HCT116 (cell line): ENCODE measurements at regions not wholly inside any gene's neighbourhood (a gene's known extent, or its start where the extent isn't known, plus 50 kb on each side); places are given as distances from the start of the nearest gene placed in this dataset.

Experiments used
- ATAC-seq: fragments of 200-7000 bp; cut with Tn5 transposase; 2 replicates; pipeline ENCODE4 v1.9.1; 2020; ENCODE audit warnings: mild to moderate bottlenecking, moderate library complexity
- BruUV-seq: library from RNA; stranded (reverse); fragments of 400-500 nt; replicated peaks from 2 replicates; lab custom pipeline; 2021; lab: Mats Ljungman, UMichigan
- CTCF ChIA-PET: fragments of 300-600 bp; sonication (Branson Sonifier 250); formaldehyde crosslinking; loops from one replicate; lab custom pipeline; 2021; ENCODE audit warnings: antibody characterized with exemption; lab: Charles Lee
- POLR2A ChIA-PET: fragments of 300-600, 350-600 bp; sonication (Branson Sonifier 250); formaldehyde crosslinking; loops from one replicate; lab custom pipeline; 2021; ENCODE audit warnings: antibody characterized with exemption; lab: Charles Lee
- RAD21 ChIA-PET, 2 experiments: fragments of 300-600 bp; sonication (Branson Sonifier 250); formaldehyde crosslinking; loops; one replicate each; lab custom pipeline; 2023; ENCODE audit warnings: low total read pairs in 2 of 2; ENCODE audit not compliant: uncharacterized antibody in 2 of 2, unreplicated experiment in 2 of 2, low non-redundant PET in 1 of 2; lab: Charles Lee
- DNase-seq: peaks from one replicate; pipeline ENCODE4 v3.0.0-alpha.2; 2010; ENCODE audit warnings: low read depth, low spot score
- H2AFZ ChIP-seq: fragments of 200-600 bp; shearing (Covaris generic), sonication (generic); 2 replicates; pipeline ENCODE4 v1.6.1; 2017; ENCODE audit warnings: low read depth, mixed run types, mixed read lengths, antibody characterized with exemption, low read length; ENCODE audit not compliant: poor library complexity, severe bottlenecking
- H3K27ac ChIP-seq: 2 replicates; pipeline ENCODE4 v1.5.1; 2012; ENCODE audit warnings: low read depth, low read length
- H3K27me3 ChIP-seq: fragments of 200-600 bp; sonication (generic); 2 replicates; pipeline ENCODE4 v1.6.1; 2016; ENCODE audit warnings: mixed run types, low read length, mixed read lengths; ENCODE audit not compliant: insufficient read depth
- H3K36me3 ChIP-seq, 2 experiments: fragments of 200-500 bp in 1 of 2; fragments of 200-600 bp in 1 of 2; sonication (Bioruptor generic) in 1 of 2; sonication (generic) in 1 of 2; 2 replicates each; pipeline versions ENCODE4 v1.5.1 to v1.6.1; 2014 to 2016; ENCODE audit warnings: low read length in 2 of 2, inconsistent platforms in 1 of 2, mixed read lengths in 1 of 2, mixed run types in 1 of 2; ENCODE audit not compliant: insufficient read depth in 2 of 2, control insufficient read depth in 1 of 2
- H3K4me1 ChIP-seq, 2 experiments: fragments of 200-600 bp in 1 of 2; sonication (generic) in 1 of 2; 2 replicates each; pipeline versions ENCODE4 v1.5.1 to v1.6.1; 2012 to 2017; ENCODE audit warnings: low read length in 2 of 2, inconsistent platforms in 1 of 2, mild to moderate bottlenecking in 1 of 2, mixed read lengths in 1 of 2, mixed run types in 1 of 2, moderate library complexity in 1 of 2; ENCODE audit not compliant: insufficient read depth in 2 of 2, control insufficient read depth in 1 of 2
- H3K4me2 ChIP-seq: fragments of 200-600 bp; sonication (generic); 2 replicates; pipeline ENCODE4 v1.6.1; 2017; ENCODE audit warnings: mixed run types, low read length, mixed read lengths
- H3K4me3 ChIP-seq, 2 experiments: fragments of 200-600 bp in 1 of 2; sonication (generic) in 1 of 2; replicated peaks in 1 of 2; 2 replicates each; pipeline ENCODE4 v1.5.1; 2011 to 2016; ENCODE audit warnings: low read length in 2 of 2, control low read depth in 1 of 2, low read depth in 1 of 2, mild to moderate bottlenecking in 1 of 2, mixed read lengths in 1 of 2, mixed run types in 1 of 2
- H3K79me2 ChIP-seq: fragments of 200-600 bp; sonication (generic); 2 replicates; pipeline ENCODE4 v1.6.1; 2017; ENCODE audit warnings: mild to moderate bottlenecking, mixed run types, low read length, moderate library complexity, mixed read lengths; ENCODE audit not compliant: insufficient read depth
- H3K9ac ChIP-seq: fragments of 200-600 bp; sonication (generic); 2 replicates; pipeline ENCODE4 v1.6.1; 2016; ENCODE audit warnings: low read length, mixed read lengths
- H3K9me2 ChIP-seq: fragments of 200-600 bp; sonication (generic), shearing (Covaris generic); 2 replicates; pipeline ENCODE4 v1.6.1; 2017; ENCODE audit warnings: mixed run types, mild to moderate bottlenecking, moderate library complexity; ENCODE audit not compliant: insufficient read depth
- H3K9me3 ChIP-seq, 2 experiments: fragments of 200-500 bp in 1 of 2; fragments of 200-600 bp in 1 of 2; sonication (Bioruptor generic) in 1 of 2; sonication (generic) in 1 of 2; 2 replicates each; pipeline ENCODE4 v1.6.1; 2014 to 2017; ENCODE audit warnings: low read length in 2 of 2, mixed read lengths in 2 of 2, inconsistent platforms in 1 of 2, low read depth in 1 of 2, mild to moderate bottlenecking in 1 of 2, mixed run types in 1 of 2, moderate library complexity in 1 of 2; ENCODE audit not compliant: control insufficient read depth in 1 of 2, insufficient read depth in 1 of 2
- H4K20me1 ChIP-seq: fragments of 200-600 bp; sonication (generic), shearing (Covaris generic); 2 replicates; pipeline ENCODE4 v1.6.1; 2017; ENCODE audit warnings: mixed run types, mild to moderate bottlenecking, moderate library complexity; ENCODE audit not compliant: insufficient read depth
- CBX3 ChIP-seq: IDR thresholded peaks from 2 replicates; pipeline ENCODE4 v1.6.1; 2012; ENCODE audit warnings: low read depth
- CEBPB ChIP-seq: IDR thresholded peaks from 2 replicates; pipeline ENCODE4 v1.6.1; 2012; ENCODE audit warnings: low read depth
- EGR1 ChIP-seq: IDR thresholded peaks from 2 replicates; pipeline ENCODE4 v1.6.1; 2012; ENCODE audit warnings: low read depth
- ELF1 ChIP-seq: IDR thresholded peaks from 2 replicates; pipeline ENCODE4 v1.6.1; 2012; ENCODE audit warnings: low read depth, borderline replicate concordance
- JUND ChIP-seq: IDR thresholded peaks from 2 replicates; pipeline ENCODE4 v1.6.1; 2012
- POLR2A ChIP-seq: IDR thresholded peaks from 2 replicates; pipeline ENCODE4 v1.7.0; 2011; ENCODE audit warnings: borderline replicate concordance; ENCODE audit not compliant: insufficient read depth, insufficient read length; ENCODE audit errors: extremely low read depth
- POLR2AphosphoS5 ChIP-seq: IDR thresholded peaks from 2 replicates; pipeline ENCODE4 v1.6.1; 2011; ENCODE audit warnings: mild to moderate bottlenecking, low read depth, low read length, moderate library complexity
- SIN3A ChIP-seq: IDR thresholded peaks from 2 replicates; pipeline ENCODE4 v1.6.1; 2012; ENCODE audit warnings: low read depth
- SP1 ChIP-seq: IDR thresholded peaks from 2 replicates; pipeline ENCODE4 v1.6.1; 2012; ENCODE audit warnings: low read depth
- TCF7L2 ChIP-seq: IDR thresholded peaks from 2 replicates; pipeline ENCODE4 v1.7.0; 2011; ENCODE audit warnings: borderline replicate concordance, inconsistent platforms; ENCODE audit not compliant: insufficient read depth, insufficient read length; ENCODE audit errors: extremely low read depth
- ZNF274 ChIP-seq: fragments of 200-500 bp; sonication (Bioruptor generic); IDR thresholded peaks from 2 replicates; pipeline ENCODE4 v1.6.1; 2014; ENCODE audit warnings: mild to moderate bottlenecking, low read depth, low read length, inconsistent platforms
- intact Hi-C: fragments of 100-400 bp; cut with micrococcal nuclease; formaldehyde crosslinking; loops from 2 replicates; pipeline ENCODE4 v1.10.0; 2022
- TF ChIP-seq, protein P1 (sequence below): IDR thresholded peaks from 2 replicates; pipeline ENCODE4 v1.6.1; 2012
- TF ChIP-seq, protein P2 (sequence below): IDR thresholded peaks from 2 replicates; pipeline ENCODE4 v1.6.1; 2012
- TF ChIP-seq, protein P3 (sequence below): IDR thresholded peaks from 2 replicates; pipeline ENCODE4 v1.6.1; 2012; ENCODE audit warnings: low read depth
- TF ChIP-seq, protein P4 (sequence below): IDR thresholded peaks from 2 replicates; pipeline ENCODE4 v1.6.1; 2011; ENCODE audit warnings: mild to moderate bottlenecking, low read length, moderate library complexity; ENCODE audit not compliant: insufficient replicate concordance; ENCODE audit errors: extremely low read depth

DNA sequence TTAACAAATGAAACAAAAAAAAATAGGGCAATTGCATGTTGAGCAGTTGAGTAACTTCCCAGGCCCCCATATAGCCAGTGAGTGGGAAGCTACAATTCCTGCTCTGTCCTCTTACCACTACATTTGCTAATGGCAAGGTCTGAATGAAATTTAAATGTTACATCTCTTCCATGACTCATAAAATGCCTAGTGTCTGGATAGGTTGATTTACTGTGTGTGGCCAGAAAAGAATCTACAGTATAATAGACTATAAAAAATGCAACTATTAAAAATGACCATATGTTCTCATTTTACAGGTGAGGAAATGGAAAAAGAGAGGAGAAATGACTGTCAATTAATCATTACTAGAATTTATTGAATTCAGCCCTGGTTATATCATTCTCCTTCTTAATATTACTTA is 1199.3 kb downstream of the CDH11 start:
- ATAC-seq (no peak), DNase-seq (no peak)
- Histone ChIP-seq H3K27ac (no peak overlapping the region), H3K9me2 (no peaks in the 10 kb centered on the region), H2AFZ (no peak overlapping the region), H3K4me1 (no peaks in the 10 kb centered on the region), H3K27me3 (no peaks in the 10 kb centered on the region), H3K9ac (no peak overlapping the region), H3K9me3 (peaks cover 3 to 12% of the 10 kb centered on the region in 2 experiments; a peak in 3 of 4 replicates), H3K36me3 (no peaks in the 10 kb centered on the region), H3K4me2 (no peak overlapping the region), H3K79me2 (no peaks in the 10 kb centered on the region), H4K20me1 (no peaks in the 10 kb centered on the region), H3K4me3 (no peak overlapping the region)
- ChIA-PET POLR2A (no interaction called here), RAD21 (no interaction called here), CTCF (no interaction called here)
- BruUV-seq, result no TSS peak
- TF ChIP-seq, protein P1, sequence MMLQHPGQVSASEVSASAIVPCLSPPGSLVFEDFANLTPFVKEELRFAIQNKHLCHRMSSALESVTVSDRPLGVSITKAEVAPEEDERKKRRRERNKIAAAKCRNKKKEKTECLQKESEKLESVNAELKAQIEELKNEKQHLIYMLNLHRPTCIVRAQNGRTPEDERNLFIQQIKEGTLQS, result no peak
- TF ChIP-seq CEBPB (no peak), JUND (no peak), POLR2A (no peak), EGR1 (no peak), ELF1 (no peak), CBX3 (no peak), POLR2AphosphoS5 (no peak), ZNF274 (no peak), SIN3A (no peak), SP1 (no peak), TCF7L2 (no peak)
- TF ChIP-seq, protein P2, sequence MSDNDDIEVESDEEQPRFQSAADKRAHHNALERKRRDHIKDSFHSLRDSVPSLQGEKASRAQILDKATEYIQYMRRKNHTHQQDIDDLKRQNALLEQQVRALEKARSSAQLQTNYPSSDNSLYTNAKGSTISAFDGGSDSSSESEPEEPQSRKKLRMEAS, result no peak
- TF ChIP-seq, protein P3, sequence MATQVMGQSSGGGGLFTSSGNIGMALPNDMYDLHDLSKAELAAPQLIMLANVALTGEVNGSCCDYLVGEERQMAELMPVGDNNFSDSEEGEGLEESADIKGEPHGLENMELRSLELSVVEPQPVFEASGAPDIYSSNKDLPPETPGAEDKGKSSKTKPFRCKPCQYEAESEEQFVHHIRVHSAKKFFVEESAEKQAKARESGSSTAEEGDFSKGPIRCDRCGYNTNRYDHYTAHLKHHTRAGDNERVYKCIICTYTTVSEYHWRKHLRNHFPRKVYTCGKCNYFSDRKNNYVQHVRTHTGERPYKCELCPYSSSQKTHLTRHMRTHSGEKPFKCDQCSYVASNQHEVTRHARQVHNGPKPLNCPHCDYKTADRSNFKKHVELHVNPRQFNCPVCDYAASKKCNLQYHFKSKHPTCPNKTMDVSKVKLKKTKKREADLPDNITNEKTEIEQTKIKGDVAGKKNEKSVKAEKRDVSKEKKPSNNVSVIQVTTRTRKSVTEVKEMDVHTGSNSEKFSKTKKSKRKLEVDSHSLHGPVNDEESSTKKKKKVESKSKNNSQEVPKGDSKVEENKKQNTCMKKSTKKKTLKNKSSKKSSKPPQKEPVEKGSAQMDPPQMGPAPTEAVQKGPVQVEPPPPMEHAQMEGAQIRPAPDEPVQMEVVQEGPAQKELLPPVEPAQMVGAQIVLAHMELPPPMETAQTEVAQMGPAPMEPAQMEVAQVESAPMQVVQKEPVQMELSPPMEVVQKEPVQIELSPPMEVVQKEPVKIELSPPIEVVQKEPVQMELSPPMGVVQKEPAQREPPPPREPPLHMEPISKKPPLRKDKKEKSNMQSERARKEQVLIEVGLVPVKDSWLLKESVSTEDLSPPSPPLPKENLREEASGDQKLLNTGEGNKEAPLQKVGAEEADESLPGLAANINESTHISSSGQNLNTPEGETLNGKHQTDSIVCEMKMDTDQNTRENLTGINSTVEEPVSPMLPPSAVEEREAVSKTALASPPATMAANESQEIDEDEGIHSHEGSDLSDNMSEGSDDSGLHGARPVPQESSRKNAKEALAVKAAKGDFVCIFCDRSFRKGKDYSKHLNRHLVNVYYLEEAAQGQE, result no peak
- TF ChIP-seq, protein P4, sequence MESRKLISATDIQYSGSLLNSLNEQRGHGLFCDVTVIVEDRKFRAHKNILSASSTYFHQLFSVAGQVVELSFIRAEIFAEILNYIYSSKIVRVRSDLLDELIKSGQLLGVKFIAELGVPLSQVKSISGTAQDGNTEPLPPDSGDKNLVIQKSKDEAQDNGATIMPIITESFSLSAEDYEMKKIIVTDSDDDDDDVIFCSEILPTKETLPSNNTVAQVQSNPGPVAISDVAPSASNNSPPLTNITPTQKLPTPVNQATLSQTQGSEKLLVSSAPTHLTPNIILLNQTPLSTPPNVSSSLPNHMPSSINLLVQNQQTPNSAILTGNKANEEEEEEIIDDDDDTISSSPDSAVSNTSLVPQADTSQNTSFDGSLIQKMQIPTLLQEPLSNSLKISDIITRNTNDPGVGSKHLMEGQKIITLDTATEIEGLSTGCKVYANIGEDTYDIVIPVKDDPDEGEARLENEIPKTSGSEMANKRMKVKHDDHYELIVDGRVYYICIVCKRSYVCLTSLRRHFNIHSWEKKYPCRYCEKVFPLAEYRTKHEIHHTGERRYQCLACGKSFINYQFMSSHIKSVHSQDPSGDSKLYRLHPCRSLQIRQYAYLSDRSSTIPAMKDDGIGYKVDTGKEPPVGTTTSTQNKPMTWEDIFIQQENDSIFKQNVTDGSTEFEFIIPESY, result no peak
- intact Hi-C loops, result no loop called here
